Stimulated activated naive CD8-positive, alpha-beta T cell treated with anti-CD3 and anti-CD28 coated beads, Interleukin-15, Interleukin-2, amounts not matched to agents 100 U/mL and 50 U/mL, for 24 hours (primary cell): ENCODE measurements at regions not wholly inside any gene's neighbourhood (a gene's known extent, or its start where the extent isn't known, plus 50 kb on each side); places are given as distances from the start of the nearest gene placed in this dataset.

Experiments
- ATAC-seq: fragments of 150-1000 bp; cut with Tn5 transposase; one replicate; pipeline ENCODE4 v1.10.0; 2021
- DNase-seq: peaks from one replicate; pipeline ENCODE4 v3.0.0; 2021

DNA sequence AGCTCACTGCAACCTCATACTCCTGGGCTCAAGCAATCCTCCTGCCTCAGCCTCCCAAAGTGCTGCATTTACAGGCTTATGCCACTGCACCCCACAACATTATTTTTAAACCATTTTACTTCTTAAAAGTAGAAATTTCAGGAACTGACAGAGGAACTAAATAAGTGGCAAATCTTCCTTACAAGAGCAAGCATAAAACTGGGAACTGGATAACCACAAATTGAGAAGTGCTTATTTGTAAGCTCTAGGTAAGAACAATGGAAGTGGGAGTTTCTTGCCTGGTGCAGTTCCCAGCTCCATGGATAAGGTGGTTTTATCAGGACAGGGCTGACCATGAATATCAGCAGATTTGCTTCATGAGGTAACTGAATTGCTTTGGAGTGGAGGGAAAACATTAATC lies 655.2 kb downstream of the DIPK2A start:
- ATAC-seq (no peak), DNase-seq (no peak)

GRCh38 chr3:144629381-144629780 lies 657.8 kb downstream of the DIPK2A start:
- no peak for DNase-seq
- no peak for ATAC-seq

- ATAC-seq: no peak
- DNase-seq: no peak
Measured at GRCh38 chr3:144636833-144637232, 665.2 kb downstream of the DIPK2A start.

DNA sequence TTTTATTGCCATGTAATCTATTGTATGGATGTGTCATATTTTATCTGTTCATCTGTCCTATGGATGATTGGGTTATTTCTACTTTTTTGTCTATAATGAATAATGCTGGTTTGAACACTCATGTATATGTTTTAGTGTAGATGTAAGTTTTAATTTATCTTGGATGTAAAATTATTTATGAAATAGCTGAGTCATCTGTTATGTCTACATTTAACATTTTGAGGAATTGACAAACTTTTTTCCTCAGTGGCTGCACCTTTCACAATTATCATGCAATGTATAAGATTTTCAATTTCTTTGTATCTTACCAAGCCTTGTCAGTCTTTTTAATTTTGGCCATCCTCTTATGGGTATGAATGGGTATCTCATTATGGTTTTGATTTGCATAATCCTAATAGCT lies 666.4 kb downstream of the DIPK2A start:
- DNase-seq (no peak), ATAC-seq (no peak)

DNA sequence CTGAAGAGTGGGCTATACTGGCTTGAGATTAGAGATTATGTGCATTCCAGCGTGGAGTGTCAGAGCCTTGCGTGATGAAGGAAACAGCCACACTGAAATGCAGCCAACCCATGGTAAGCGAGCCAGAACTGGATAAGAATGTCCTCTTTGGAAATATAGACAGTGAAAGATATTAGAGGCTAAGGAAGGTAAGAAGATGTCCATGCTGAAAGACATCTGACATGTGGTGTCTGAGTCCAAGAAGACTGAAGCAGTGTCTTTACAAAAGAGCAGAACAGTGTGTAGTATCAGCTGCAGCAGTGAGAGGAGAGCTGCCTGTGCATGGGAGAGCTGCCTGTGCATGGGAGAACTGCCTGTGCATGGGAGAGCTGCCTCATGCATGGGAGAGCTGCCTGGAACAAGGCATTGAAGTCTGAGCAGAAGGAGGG lies 672.2 kb downstream of the DIPK2A start:
- no peak for DNase-seq
- ATAC-seq: no peak

DNA sequence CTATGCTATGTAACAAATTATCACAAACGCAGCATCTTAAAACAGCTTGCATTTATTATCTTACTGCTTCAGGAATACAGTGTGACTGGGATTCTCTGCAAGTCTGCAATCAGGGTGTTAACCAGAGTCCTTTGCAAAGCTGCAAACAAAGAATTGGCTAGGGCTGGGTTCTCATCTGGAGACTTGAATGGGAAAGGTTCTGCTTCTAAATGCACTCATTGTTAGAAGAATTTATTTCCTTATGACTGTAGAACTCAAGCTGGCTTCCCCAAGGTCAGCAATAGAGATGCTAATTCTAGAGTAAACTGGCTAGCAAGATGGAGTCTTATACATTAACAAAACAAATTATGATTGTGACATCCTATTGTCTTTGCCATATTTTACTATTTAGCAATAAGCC lies 673.7 kb downstream of the DIPK2A start:
- DNase-seq (no peak), ATAC-seq (no peak)

DNA sequence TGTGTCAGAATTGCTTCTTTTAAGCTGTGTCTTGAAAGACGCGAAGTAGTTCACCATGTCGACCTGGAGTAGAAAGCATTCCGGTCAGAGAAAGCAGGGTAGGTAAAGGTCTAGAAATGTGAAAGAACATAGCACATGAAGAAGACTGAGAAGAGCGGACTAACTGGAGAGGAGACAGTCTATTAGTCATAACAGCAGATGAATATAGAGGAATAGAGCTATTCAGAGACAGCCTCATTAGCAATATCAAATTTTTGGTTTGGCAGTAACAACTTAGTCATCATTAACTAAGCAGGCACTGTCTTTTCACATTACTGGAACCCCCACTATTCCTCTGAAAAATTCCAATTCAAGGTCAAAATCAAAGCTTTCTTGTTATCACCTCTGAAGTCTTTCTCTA lies 678.8 kb downstream of the DIPK2A start:
- ATAC-seq (no peak), DNase-seq (no peak)

DNA sequence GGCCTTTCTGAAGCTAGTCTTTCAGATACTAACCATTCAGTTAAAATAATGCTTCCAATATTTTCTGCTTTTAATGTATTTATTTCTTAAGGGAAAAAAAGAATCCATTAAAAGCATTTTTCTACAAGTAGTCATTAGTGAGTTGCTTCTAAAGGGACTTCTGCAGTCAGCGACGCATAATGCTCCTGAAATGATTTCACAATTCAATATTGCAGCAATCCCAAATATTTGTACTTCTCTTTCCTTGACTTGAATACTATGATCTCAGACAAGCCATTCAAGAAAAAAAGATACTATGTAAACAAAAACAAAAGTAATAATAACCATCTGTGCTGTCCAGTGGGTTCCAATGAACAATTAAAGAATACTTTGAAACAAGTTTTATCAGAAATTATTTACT lies 681.0 kb downstream of the DIPK2A start:
- DNase-seq (no peak), ATAC-seq (no peak)

- no peak for ATAC-seq
- DNase-seq: no peak
Measured at GRCh38 chr3:144655423-144655822, 683.8 kb downstream of the DIPK2A start.

DNA sequence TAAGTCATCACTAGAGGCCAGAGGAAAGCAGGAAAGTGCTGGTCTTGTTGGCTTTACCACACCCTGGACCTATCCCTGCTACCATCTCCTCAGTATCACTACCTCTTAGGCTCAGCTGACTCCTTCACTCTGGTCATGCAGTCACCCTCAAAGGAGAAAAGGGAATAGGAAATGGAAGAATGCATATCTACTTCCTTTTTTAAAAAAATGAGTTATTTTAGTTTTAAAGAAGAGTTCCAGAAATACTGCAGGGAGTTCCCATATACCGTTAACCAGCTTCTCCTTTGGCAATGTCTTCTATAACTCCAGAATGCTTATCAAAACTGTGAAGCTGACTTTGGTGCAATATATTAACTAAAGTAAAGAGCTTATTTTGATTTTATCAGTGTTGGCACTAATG lies 688.6 kb downstream of the DIPK2A start:
- no peak for ATAC-seq
- no peak for DNase-seq

GRCh38 chr3:144662729-144663128 lies 691.1 kb downstream of the DIPK2A start:
- no peak for DNase-seq
- ATAC-seq: no peak

- DNase-seq: no peak
- no peak for ATAC-seq
Measured at GRCh38 chr3:144663456-144664436, 692.1 kb downstream of the DIPK2A start.

DNA sequence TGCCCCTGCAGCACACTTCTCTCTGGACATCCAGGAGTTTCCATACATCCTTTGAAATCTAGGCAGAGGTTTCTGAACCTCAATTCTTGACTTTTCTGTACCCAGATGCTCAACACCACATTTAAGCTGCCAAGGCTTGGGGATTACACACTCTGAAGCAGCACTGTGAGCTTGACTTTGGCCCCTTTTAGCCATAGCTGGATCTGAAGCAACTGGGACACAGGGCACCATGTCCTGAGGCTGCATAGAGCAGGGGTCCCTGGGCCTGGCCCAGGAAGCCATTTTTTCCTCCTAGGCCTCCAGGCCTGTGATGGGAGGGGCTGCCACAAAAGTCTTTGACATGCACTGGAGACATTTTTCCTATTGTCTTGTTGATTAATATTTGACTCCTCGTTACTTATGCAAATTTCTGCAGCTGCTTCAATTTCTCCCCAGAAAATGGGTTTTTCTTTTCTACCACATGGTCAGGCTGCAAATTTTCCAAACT lies 694.0 kb downstream of the DIPK2A start:
- DNase-seq (no peak), ATAC-seq (no peak)

DNA sequence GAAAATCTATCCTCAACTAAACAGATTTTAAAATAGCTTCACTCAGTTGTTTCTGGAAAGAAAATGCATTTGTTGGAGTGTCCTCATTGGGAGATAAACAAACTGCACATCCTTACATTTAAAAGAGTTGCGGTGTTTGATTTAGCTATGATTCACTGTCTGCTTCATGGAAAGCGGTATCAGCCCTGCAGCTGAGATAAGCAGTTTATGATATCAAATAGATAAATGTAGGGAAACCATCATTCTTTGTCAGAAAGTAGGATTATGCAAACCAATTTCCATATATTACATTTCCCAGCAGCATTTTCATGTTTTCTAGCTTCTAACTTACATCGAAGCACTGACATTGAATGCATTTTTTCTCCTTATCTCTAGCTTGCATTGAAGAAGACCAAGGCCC lies 698.9 kb downstream of the DIPK2A start:
- DNase-seq (no peak), ATAC-seq (no peak)

- ATAC-seq (no peak), DNase-seq (no peak)
Measured at GRCh38 chr3:144677103-144677502, 705.5 kb downstream of the DIPK2A start.

- DNase-seq: no peak
- no peak for ATAC-seq
Measured at GRCh38 chr3:144683065-144683464, 711.4 kb downstream of the DIPK2A start.

DNA sequence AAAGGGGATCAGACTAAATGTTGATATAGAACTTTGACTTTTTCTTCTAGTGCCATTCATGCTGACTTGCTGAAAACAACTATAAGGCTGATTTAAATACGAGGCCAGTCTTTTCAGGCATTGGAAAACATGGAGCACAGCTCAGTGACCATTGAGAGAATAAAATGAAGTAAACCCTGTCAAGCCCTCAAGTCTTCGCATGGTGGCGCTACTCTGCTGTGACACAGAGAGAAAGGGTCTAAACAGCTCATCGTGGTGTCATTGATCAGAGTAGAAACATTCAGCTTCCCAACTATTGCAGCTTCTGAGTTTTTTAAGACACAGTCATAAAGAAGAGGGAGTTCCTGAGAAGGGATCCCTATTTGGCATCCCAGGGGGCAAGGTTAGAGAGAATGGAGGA lies 716.2 kb downstream of the DIPK2A start:
- DNase-seq: no peak
- ATAC-seq: no peak

DNA sequence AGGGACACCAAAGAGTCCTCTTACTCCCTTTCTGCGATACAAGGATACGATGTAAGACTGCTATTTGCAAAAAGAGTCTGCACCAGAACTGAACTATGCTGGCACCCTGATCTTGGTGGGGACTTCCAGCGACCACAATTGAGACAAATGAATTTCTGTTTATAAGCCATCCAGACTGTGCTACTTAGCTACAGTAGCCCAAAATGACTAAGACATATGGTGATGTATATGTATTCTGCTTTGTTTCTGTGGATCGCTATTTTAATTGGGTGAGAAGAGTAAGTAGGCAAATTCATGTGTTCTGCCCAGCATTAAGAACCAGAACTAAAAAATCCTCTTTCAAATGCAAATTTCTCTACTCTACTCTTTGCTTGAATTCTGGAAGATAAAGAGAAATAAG lies 720.9 kb downstream of the DIPK2A start:
- ATAC-seq: no peak
- DNase-seq: no peak

GRCh38 chr3:144708437-144708836 lies 736.8 kb downstream of the DIPK2A start:
- DNase-seq: no peak
- no peak for ATAC-seq

- no peak for ATAC-seq
- DNase-seq: no peak
Measured at GRCh38 chr3:144737281-144737680, 765.7 kb downstream of the DIPK2A start.

DNA sequence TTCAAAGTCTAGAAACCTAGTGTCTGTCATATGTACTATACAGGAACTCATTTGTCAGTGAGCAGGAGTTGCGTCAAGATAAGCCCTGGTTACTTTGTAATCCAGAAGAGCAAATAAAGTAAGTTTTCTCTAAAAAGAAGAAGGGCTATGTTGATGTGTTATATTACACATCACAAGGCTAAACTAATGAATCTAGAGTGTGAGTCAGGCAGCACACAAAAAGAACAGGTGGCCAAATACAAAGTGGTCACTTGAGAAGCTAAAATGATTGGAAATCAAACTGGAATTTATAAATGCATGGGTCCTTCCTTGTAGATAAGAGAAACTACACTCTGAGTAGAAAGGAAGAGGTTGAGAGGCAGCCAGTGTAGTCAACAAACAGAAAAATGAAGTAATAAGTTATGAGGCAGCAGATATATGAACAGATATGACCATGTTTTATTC lies 771.6 kb downstream of the DIPK2A start:
- ATAC-seq: no peak
- DNase-seq: no peak

DNA sequence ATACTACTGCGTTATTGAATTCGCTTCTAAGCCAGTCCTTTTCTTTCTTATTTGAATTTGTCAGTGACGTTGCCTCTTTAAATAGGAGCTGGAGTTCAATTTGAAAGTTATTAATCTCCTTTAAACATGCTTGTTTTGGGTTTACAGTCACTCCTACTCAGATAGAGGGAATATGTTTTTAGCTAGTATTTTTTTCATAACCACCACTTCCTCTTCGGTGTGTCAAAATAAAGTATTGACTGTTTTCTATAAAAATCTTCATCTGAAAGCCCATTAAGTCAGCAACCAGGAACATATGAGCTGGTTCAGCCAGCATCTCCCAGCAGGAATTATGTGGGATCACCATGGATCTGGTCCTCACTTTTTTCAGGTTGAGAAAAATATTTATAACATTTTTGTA lies 772.9 kb downstream of the DIPK2A start:
- ATAC-seq (no peak), DNase-seq (no peak)

DNA sequence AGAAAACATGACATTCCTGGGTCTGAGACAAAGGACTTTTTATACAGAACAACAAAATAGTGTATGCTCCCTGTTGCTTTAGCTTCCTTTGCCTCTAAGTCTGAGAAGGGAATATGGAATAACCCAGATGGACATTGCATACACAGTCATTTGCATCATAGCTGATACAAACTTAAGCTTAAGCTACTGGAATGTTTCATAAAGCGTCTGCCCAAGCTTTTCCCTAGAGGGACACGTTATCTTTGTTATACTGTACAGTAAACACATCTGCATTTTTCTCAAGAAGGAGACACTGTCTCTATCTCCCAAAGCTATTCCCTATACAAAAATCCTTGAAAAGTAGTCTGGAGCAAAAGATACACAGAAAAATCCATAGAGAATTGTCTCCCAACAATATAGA lies 775.0 kb downstream of the DIPK2A start:
- ATAC-seq: no peak
- no peak for DNase-seq
